ENCODE measurements at regions not wholly inside any gene's neighbourhood (a gene's known extent, or its start where the extent isn't known, plus 50 kb on each side); places are given as distances from the start of the nearest gene placed in this dataset.

DNA sequence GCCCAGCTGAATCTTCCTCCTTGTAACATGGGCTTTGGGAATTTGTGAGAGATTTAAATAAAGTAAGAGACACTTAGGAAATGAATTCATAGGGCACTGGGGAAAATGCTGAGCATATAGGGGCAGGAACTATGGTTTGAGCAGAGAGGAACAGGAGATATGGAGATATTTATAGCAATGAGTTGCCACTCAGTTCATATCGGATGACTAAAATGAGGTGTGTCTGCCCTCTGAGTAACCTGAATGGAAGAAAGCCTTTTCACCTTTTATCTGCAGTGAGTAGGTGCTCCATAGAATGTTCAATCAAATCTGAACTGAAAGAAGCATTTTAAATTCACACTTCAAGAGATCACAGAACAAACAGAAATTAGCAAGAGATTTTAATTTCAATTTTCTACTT lies 105.7 kb downstream of the CEP44 start:
- no peaks in the 10 kb centered on the region for H3K9me3 Mint-ChIP-seq
- H3K56ac ChIP-seq (ENCODE audit: insufficient read length, low read depth, low read length), result no peak overlapping the region
- H3T11ph ChIP-seq (ENCODE audit: low read length), result no peak overlapping the region
- H4K20me1 ChIP-seq (ENCODE audit: control insufficient read depth, insufficient read depth, insufficient read length), result no peaks in the 10 kb centered on the region
- peaks cover 0 to 3% (median 0%) of the 10 kb centered on the region in 3 experiments; a peak in 1 of 7 replicates for H3K36me3 Mint-ChIP-seq (ENCODE audit: insufficient read depth in 1 of 3, low read depth in 3 of 3)
- no peak overlapping the region for H3K18ac ChIP-seq (ENCODE audit: insufficient read length, low read depth, low read length)
- no peak overlapping the region for H2BK12ac ChIP-seq (ENCODE audit: insufficient read length, low read depth, low read length)
- H3K27ac ChIP-seq (ENCODE audit: insufficient read length, low read depth, low read length), result no peak overlapping the region
- peak overlapping the region in 1 of 3 experiments; percentile 19; a peak in 1 of 7 replicates for H3K27ac Mint-ChIP-seq
- H2BK5ac ChIP-seq (ENCODE audit: insufficient read length, low read length), result no peak overlapping the region
- H2BK15ac ChIP-seq (ENCODE audit: low read depth, low read length), result no peak overlapping the region
- TF ChIP-seq, protein P1, sequence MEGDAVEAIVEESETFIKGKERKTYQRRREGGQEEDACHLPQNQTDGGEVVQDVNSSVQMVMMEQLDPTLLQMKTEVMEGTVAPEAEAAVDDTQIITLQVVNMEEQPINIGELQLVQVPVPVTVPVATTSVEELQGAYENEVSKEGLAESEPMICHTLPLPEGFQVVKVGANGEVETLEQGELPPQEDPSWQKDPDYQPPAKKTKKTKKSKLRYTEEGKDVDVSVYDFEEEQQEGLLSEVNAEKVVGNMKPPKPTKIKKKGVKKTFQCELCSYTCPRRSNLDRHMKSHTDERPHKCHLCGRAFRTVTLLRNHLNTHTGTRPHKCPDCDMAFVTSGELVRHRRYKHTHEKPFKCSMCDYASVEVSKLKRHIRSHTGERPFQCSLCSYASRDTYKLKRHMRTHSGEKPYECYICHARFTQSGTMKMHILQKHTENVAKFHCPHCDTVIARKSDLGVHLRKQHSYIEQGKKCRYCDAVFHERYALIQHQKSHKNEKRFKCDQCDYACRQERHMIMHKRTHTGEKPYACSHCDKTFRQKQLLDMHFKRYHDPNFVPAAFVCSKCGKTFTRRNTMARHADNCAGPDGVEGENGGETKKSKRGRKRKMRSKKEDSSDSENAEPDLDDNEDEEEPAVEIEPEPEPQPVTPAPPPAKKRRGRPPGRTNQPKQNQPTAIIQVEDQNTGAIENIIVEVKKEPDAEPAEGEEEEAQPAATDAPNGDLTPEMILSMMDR (conservative IDR thresholded peaks at IDR 0.05), result no peak
- H3K23ac ChIP-seq (ENCODE audit: insufficient read length, low read depth, low read length), result no peak overlapping the region
- peak overlapping the region; percentile 22 for H2AFZ ChIP-seq (ENCODE audit: low read length)
- no peak overlapping the region for H3K9ac ChIP-seq (ENCODE audit: extremely low read depth, insufficient read length, low read length)
- no peak overlapping the region for H3K4me2 ChIP-seq (ENCODE audit: insufficient read depth, insufficient read length, low read length)
- no peak overlapping the region for H2AK5ac ChIP-seq (ENCODE audit: insufficient read length, low read length)
- H2BK120ac ChIP-seq (ENCODE audit: low read depth, low read length, poor library complexity, severe bottlenecking), result no peak overlapping the region
- no peaks in the 10 kb centered on the region for H3K27me3 ChIP-seq (ENCODE audit: insufficient read depth, low read length)
- H3K14ac ChIP-seq (ENCODE audit: insufficient read depth, low read length), result no peak overlapping the region
- no peak for DNase-seq
- peaks cover 7 to 21% of the 10 kb centered on the region in 2 experiments for H3K4me1 Mint-ChIP-seq
- no peak overlapping the region for H4K5ac ChIP-seq (ENCODE audit: insufficient read length, low read depth, low read length)
- no peaks in the 10 kb centered on the region for H3K4me1 ChIP-seq (ENCODE audit: insufficient read depth, low read length)
- no peaks in the 10 kb centered on the region for H3K23me2 ChIP-seq (ENCODE audit: insufficient read length, low read depth, low read length, poor library complexity, severe bottlenecking)
- WGBS (ENCODE audit: extremely low coverage, insufficient read length, low lambda C conversion rate), result no CpG with 5 or more reads among the region's 1 CpG
- no peaks in the 10 kb centered on the region for H3K79me2 ChIP-seq (ENCODE audit: insufficient read depth, low read length)
- no peak overlapping the region for H4K8ac ChIP-seq (replicated peaks; ENCODE audit: insufficient read length, low read depth, low read length)
- H3K27me3 Mint-ChIP-seq (ENCODE audit: low read depth), result no peaks in the 10 kb centered on the region
- H3K4ac ChIP-seq (ENCODE audit: low read depth, low read length), result no peak overlapping the region
- no peak overlapping the region for H2BK20ac ChIP-seq (ENCODE audit: low read depth, low read length, poor library complexity, severe bottlenecking)
- H4K91ac ChIP-seq (ENCODE audit: insufficient read length, low read depth, low read length), result no peak overlapping the region
- no peaks in the 10 kb centered on the region for H3K9me3 ChIP-seq (ENCODE audit: control insufficient read depth, low read depth, low read length)
- no peaks in the 10 kb centered on the region for H3K79me1 ChIP-seq (ENCODE audit: insufficient read depth, low read depth, low read length, poor library complexity, severe bottlenecking)
- H3K4me3 Mint-ChIP-seq, result no peak overlapping the region

Measured in H9 (cell line).